BLaER1 (cell line): ENCODE measurements at regions not wholly inside any gene's neighbourhood (a gene's known extent, or its start where the extent isn't known, plus 50 kb on each side); places are given as distances from the start of the nearest gene placed in this dataset.
"Not testable (repeated sequence)": the region's sequence is repeated elsewhere in the genome, so short reads cannot be mapped to it uniquely, and the experiment has no call there.

Source experiments
- H3K27ac ChIP-seq: shearing (Covaris generic); formaldehyde crosslinking; 2 replicates; pipeline ENCODE4 v1.8.1; 2022
- H3K27me3 ChIP-seq: shearing (Covaris generic); formaldehyde crosslinking; 2 replicates; pipeline ENCODE4 v1.8.1; 2022
- H3K36me3 ChIP-seq: shearing (Covaris generic); formaldehyde crosslinking; 2 replicates; pipeline ENCODE4 v1.8.1; 2022
- H3K4me1 ChIP-seq: shearing (Covaris generic); formaldehyde crosslinking; 2 replicates; pipeline ENCODE4 v1.8.1; 2022
- H3K4me2 ChIP-seq: shearing (Covaris generic); formaldehyde crosslinking; 2 replicates; pipeline ENCODE4 v1.8.1; 2022
- H3K4me3 ChIP-seq: shearing (Covaris generic); formaldehyde crosslinking; 2 replicates; pipeline ENCODE4 v1.8.1; 2022
- H3K9ac ChIP-seq: shearing (Covaris generic); formaldehyde crosslinking; 2 replicates; pipeline ENCODE4 v1.8.1; 2022
- H3K9me3 ChIP-seq: shearing (Covaris generic); formaldehyde crosslinking; 2 replicates; pipeline ENCODE4 v1.8.1; 2022
- H4K20me1 ChIP-seq: shearing (Covaris generic); formaldehyde crosslinking; 2 replicates; pipeline ENCODE4 v1.8.1; 2022
- Cebpa-rat ChIP-seq: shearing (Covaris generic); IDR thresholded peaks from 2 replicates; pipeline ENCODE4 v1.8.1; 2022

- peak overlapping the region; percentile 32; the same call in 1 of the 2 replicates for H3K4me2 ChIP-seq
- no peaks in the 10 kb centered on the region for H3K27me3 ChIP-seq
- no peak overlapping the region for H3K4me3 ChIP-seq
- no peaks in the 10 kb centered on the region for H4K20me1 ChIP-seq
- H3K4me1 ChIP-seq, result peaks cover 36% of the 10 kb centered on the region
- 0 out of 2 replicates have a peak, but pooled peaks cover 6% of the 10 kb centered on the region for H3K9me3 ChIP-seq
- H3K9ac ChIP-seq, result no peak overlapping the region
- TF ChIP-seq Cebpa-rat, result no peak
- no peak overlapping the region for H3K27ac ChIP-seq
- no peaks in the 10 kb centered on the region for H3K36me3 ChIP-seq
These were observed 78.7 kb upstream of the PNPT1 start for GRCh38 chr2:55772109-55772980.

GRCh38 chr2:55771612-55772011, 78.0 kb upstream of the PNPT1 start:
- Histone ChIP-seq H4K20me1 (no peaks in the 10 kb centered on the region), H3K4me3 (no peak overlapping the region), H3K9ac (no peak overlapping the region), H3K36me3 (no peaks in the 10 kb centered on the region), H3K4me1 (peaks cover 30% of the 10 kb centered on the region), H3K9me3 (0 out of 2 replicates have a peak, but pooled peaks cover 6% of the 10 kb centered on the region), H3K27ac (no peak overlapping the region), H3K27me3 (no peaks in the 10 kb centered on the region), H3K4me2 (peak overlapping the region; percentile 32; the same call in 1 of the 2 replicates)
- no peak for TF ChIP-seq Cebpa-rat

GRCh38 chr2:55768991-55769390, 75.3 kb upstream of the PNPT1 start:
- Histone ChIP-seq H3K4me1 (peaks cover 27% of the 10 kb centered on the region), H3K27ac (no peak overlapping the region), H3K36me3 (no peaks in the 10 kb centered on the region), H3K9me3 (no peaks in the 10 kb centered on the region), H3K4me3 (no peak overlapping the region), H3K9ac (no peak overlapping the region), H3K4me2 (no peak overlapping the region), H3K27me3 (no peaks in the 10 kb centered on the region), H4K20me1 (no peaks in the 10 kb centered on the region)
- TF ChIP-seq Cebpa-rat, result no peak

GRCh38 chr2:55766947-55767346, 73.3 kb upstream of the PNPT1 start:
- H3K36me3 ChIP-seq, result no peaks in the 10 kb centered on the region
- TF ChIP-seq Cebpa-rat, result no peak

GRCh38 chr2:55765708-55766107, 72.1 kb upstream of the PNPT1 start:
- not testable (repeated sequence) for H3K4me2 ChIP-seq, H3K4me3 ChIP-seq, H4K20me1 ChIP-seq, H3K36me3 ChIP-seq, H3K9ac ChIP-seq, H3K9me3 ChIP-seq, H3K27me3 ChIP-seq, H3K27ac ChIP-seq
- peaks cover 21% of the 10 kb centered on the region for H3K4me1 ChIP-seq

More at GRCh38 chr2:55766947-55767346, 73.3 kb upstream of the PNPT1 start:
- H4K20me1 ChIP-seq, result no peaks in the 10 kb centered on the region
- H3K27me3 ChIP-seq, result no peaks in the 10 kb centered on the region
- peaks cover 33% of the 10 kb centered on the region for H3K4me1 ChIP-seq
- H3K9me3 ChIP-seq, result no peaks in the 10 kb centered on the region
- no peak overlapping the region for H3K9ac ChIP-seq
- no peak overlapping the region for H3K27ac ChIP-seq
- H3K4me2 ChIP-seq, result no peak overlapping the region
- no peak overlapping the region for H3K4me3 ChIP-seq

GRCh38 chr2:55763721-55764120, 70.1 kb upstream of the PNPT1 start:
- Histone ChIP-seq H3K9ac (no peak overlapping the region), H3K9me3 (no peaks in the 10 kb centered on the region), H3K27me3 (no peaks in the 10 kb centered on the region), H3K4me2 (no peak overlapping the region), H4K20me1 (no peaks in the 10 kb centered on the region), H3K36me3 (no peaks in the 10 kb centered on the region), H3K4me3 (no peak overlapping the region), H3K27ac (no peak overlapping the region), H3K4me1 (peaks cover 15% of the 10 kb centered on the region)
- TF ChIP-seq Cebpa-rat, result no peak

- Histone ChIP-seq H3K36me3 (no peaks in the 10 kb centered on the region), H3K4me2 (no peak overlapping the region), H4K20me1 (no peaks in the 10 kb centered on the region), H3K4me1 (peaks cover 15% of the 10 kb centered on the region), H3K9me3 (no peaks in the 10 kb centered on the region), H3K4me3 (no peak overlapping the region), H3K27me3 (no peaks in the 10 kb centered on the region), H3K27ac (no peak overlapping the region), H3K9ac (no peak overlapping the region)
- no peak for TF ChIP-seq Cebpa-rat
These were observed 67.9 kb upstream of the PNPT1 start for GRCh38 chr2:55761526-55761925.

GRCh38 chr2:55761024-55761423, 67.4 kb upstream of the PNPT1 start:
- TF ChIP-seq Cebpa-rat, result no peak

GRCh38 chr2:55760125-55760524, 66.5 kb upstream of the PNPT1 start:
- H4K20me1 ChIP-seq, result no peaks in the 10 kb centered on the region
- H3K9me3 ChIP-seq, result no peaks in the 10 kb centered on the region
- H3K27ac ChIP-seq, result no peak overlapping the region
- H3K27me3 ChIP-seq, result no peaks in the 10 kb centered on the region
- H3K4me1 ChIP-seq, result peaks cover 15% of the 10 kb centered on the region
- H3K9ac ChIP-seq, result no peak overlapping the region
- H3K4me3 ChIP-seq, result no peak overlapping the region
- TF ChIP-seq Cebpa-rat, result no peak
- H3K4me2 ChIP-seq, result no peak overlapping the region
- H3K36me3 ChIP-seq, result no peaks in the 10 kb centered on the region

More at GRCh38 chr2:55761024-55761423, 67.4 kb upstream of the PNPT1 start:
- H3K27ac ChIP-seq, result no peak overlapping the region
- no peaks in the 10 kb centered on the region for H3K36me3 ChIP-seq
- H3K4me3 ChIP-seq, result no peak overlapping the region
- no peak overlapping the region for H3K9ac ChIP-seq
- no peaks in the 10 kb centered on the region for H4K20me1 ChIP-seq
- H3K27me3 ChIP-seq, result no peaks in the 10 kb centered on the region
- H3K9me3 ChIP-seq, result no peaks in the 10 kb centered on the region
- no peak overlapping the region for H3K4me2 ChIP-seq
- peaks cover 15% of the 10 kb centered on the region for H3K4me1 ChIP-seq

GRCh38 chr2:55759271-55759921, 65.8 kb upstream of the PNPT1 start:
- H3K27me3 ChIP-seq, result no peaks in the 10 kb centered on the region
- H3K36me3 ChIP-seq, result no peaks in the 10 kb centered on the region
- no peak overlapping the region for H3K4me3 ChIP-seq
- no peak overlapping the region for H3K27ac ChIP-seq
- H3K4me2 ChIP-seq, result no peak overlapping the region
- H3K9me3 ChIP-seq, result no peaks in the 10 kb centered on the region
- peaks cover 15% of the 10 kb centered on the region for H3K4me1 ChIP-seq
- H3K9ac ChIP-seq, result no peak overlapping the region
- TF ChIP-seq Cebpa-rat, result no peak
- H4K20me1 ChIP-seq, result no peaks in the 10 kb centered on the region
